H1 (cell line): ENCODE measurements at regions not wholly inside any gene's neighbourhood (a gene's known extent, or its start where the extent isn't known, plus 50 kb on each side); places are given as distances from the start of the nearest gene placed in this dataset.
A peak's percentile ranks its signal among the peaks of the same experiment; 100 is the strongest.

ENCODE experiments used
- CTCF ChIA-PET: fragments of 300-600 bp; sonication (Branson Sonifier 250); formaldehyde crosslinking; loops from one replicate; lab custom pipeline; 2021; ENCODE audit not compliant: partially characterized antibody; lab: Charles Lee
- POLR2A ChIA-PET: fragments of 300-600 bp; sonication (Branson Sonifier 250); formaldehyde crosslinking; loops from one replicate; lab custom pipeline; 2021; ENCODE audit warnings: inconsistent platforms; ENCODE audit not compliant: partially characterized antibody; lab: Charles Lee
- DNase-seq, 2 experiments: peaks; one replicate each; pipeline versions ENCODE4 v3.0.0 to v3.0.0-alpha.2; 2010 to 2022; ENCODE audit warnings: low spot score in 2 of 2, low read depth in 1 of 2, mixed read lengths in 1 of 2
- FAIRE-seq: peaks from 2 replicates; lab custom pipeline; 2011; peaks lifted over from hg19 to GRCh38; lab: Jason Lieb, UNC
- H2AFZ ChIP-seq: 2 replicates; pipeline ENCODE4 v1.8.1; 2012; ENCODE audit warnings: low read length, inconsistent platforms
- H2AK5ac ChIP-seq: 2 replicates; pipeline ENCODE4 v1.6.1; 2013; ENCODE audit warnings: low read depth, low read length
- H2BK120ac ChIP-seq: replicated peaks from 2 replicates; pipeline ENCODE3; 2013; ENCODE audit warnings: low read depth, low read length, inconsistent platforms
- H2BK12ac ChIP-seq: 2 replicates; pipeline ENCODE4 v1.6.1; 2013; ENCODE audit warnings: low read depth, low read length
- H2BK15ac ChIP-seq: 2 replicates; pipeline ENCODE4 v1.6.1; 2013; ENCODE audit warnings: low read length
- H2BK20ac ChIP-seq: 2 replicates; pipeline ENCODE4 v1.6.1; 2013; ENCODE audit warnings: low read length
- H2BK5ac ChIP-seq: 2 replicates; pipeline ENCODE4 v1.6.1; 2013; ENCODE audit warnings: low read depth, low read length
- H3K14ac ChIP-seq: 2 replicates; pipeline ENCODE4 v1.6.1; 2013; ENCODE audit warnings: inconsistent platforms; ENCODE audit not compliant: insufficient read length
- H3K18ac ChIP-seq: 2 replicates; pipeline ENCODE4 v1.6.1; 2013; ENCODE audit warnings: low read length; ENCODE audit errors: extremely low read depth
- H3K23ac ChIP-seq: 2 replicates; pipeline ENCODE4 v1.6.1; 2013; ENCODE audit warnings: inconsistent platforms; ENCODE audit not compliant: insufficient read length
- H3K23me2 ChIP-seq: 2 replicates; pipeline ENCODE4 v1.6.1; 2013; ENCODE audit warnings: low read depth, low read length
- H3K27ac ChIP-seq: 2 replicates; pipeline ENCODE4 v1.6.1; 2011; ENCODE audit warnings: low read depth, low read length, inconsistent platforms
- H3K27me3 ChIP-seq, 4 experiments: replicated peaks in 1 of 4; 1 replicate in 1 of 4; 2 replicates in 3 of 4; pipeline versions ENCODE4 v1.6.1 to v1.8.1; 2011 to 2013; ENCODE audit warnings: low read length in 3 of 4, mild to moderate bottlenecking in 3 of 4, inconsistent platforms in 2 of 4, mixed read lengths in 2 of 4, moderate library complexity in 1 of 4; ENCODE audit not compliant: control insufficient read depth in 3 of 4, insufficient read depth in 3 of 4; ENCODE audit errors: extremely low read depth in 1 of 4
- H3K36me3 ChIP-seq, 4 experiments: 2 replicates each; pipeline versions ENCODE4 v1.6.1 to v1.8.1; 2011 to 2013; ENCODE audit warnings: mild to moderate bottlenecking in 4 of 4, low read length in 3 of 4, moderate library complexity in 2 of 4, control low read depth in 1 of 4, inconsistent platforms in 1 of 4; ENCODE audit not compliant: insufficient read depth in 4 of 4, control insufficient read depth in 2 of 4
- H3K4ac ChIP-seq: replicated peaks from 2 replicates; pipeline ENCODE3; 2013; ENCODE audit warnings: low read length, low read depth, mixed read lengths, inconsistent platforms; ENCODE audit not compliant: insufficient read length
- H3K4me1 ChIP-seq, 4 experiments: replicated peaks in 1 of 4; 1 replicate in 1 of 4; 2 replicates in 3 of 4; pipeline versions ENCODE4 v1.6.1 to v1.8.1; 2011 to 2013; ENCODE audit warnings: low read length in 3 of 4, inconsistent platforms in 2 of 4, mixed read lengths in 1 of 4; ENCODE audit not compliant: insufficient read depth in 4 of 4, control insufficient read depth in 3 of 4
- H3K4me2 ChIP-seq, 2 experiments: 2 replicates each; pipeline versions ENCODE4 v1.6.1 to v1.8.1; 2011 to 2013; ENCODE audit warnings: low read depth in 2 of 2, low read length in 2 of 2, control low read depth in 1 of 2, inconsistent platforms in 1 of 2, mild to moderate bottlenecking in 1 of 2; ENCODE audit not compliant: insufficient read depth in 1 of 2
- H3K4me3 ChIP-seq, 4 experiments: fragments of 200-600, 300-600 bp in 1 of 4; sonication (generic), shearing (Covaris generic), sonication (Bioruptor Twin) in 1 of 4; 2 replicates each; pipeline versions ENCODE4 v1.5.1 to v1.8.1; 2011 to 2016; ENCODE audit warnings: low read length in 4 of 4, low read depth in 3 of 4, control low read depth in 2 of 4, inconsistent platforms in 2 of 4, mild to moderate bottlenecking in 2 of 4, mixed read lengths in 1 of 4, moderate library complexity in 1 of 4; ENCODE audit not compliant: insufficient read depth in 2 of 4; ENCODE audit errors: extremely low read depth in 1 of 4
- H3K56ac ChIP-seq: replicated peaks from 2 replicates; pipeline ENCODE3; 2013; ENCODE audit warnings: low read depth, mild to moderate bottlenecking, mixed read lengths, low read length, inconsistent platforms; ENCODE audit not compliant: insufficient read length
- H3K79me1 ChIP-seq: 2 replicates; pipeline ENCODE4 v1.6.1; 2013; ENCODE audit warnings: low read depth, low read length, control low read depth
- H3K79me2 ChIP-seq, 2 experiments: 2 replicates each; pipeline versions ENCODE4 v1.6.1 to v1.8.1; 2012 to 2013; ENCODE audit warnings: low read length in 2 of 2, mild to moderate bottlenecking in 2 of 2, inconsistent platforms in 1 of 2; ENCODE audit not compliant: insufficient read depth in 2 of 2, control insufficient read depth in 1 of 2
- H3K9ac ChIP-seq, 4 experiments: replicated peaks in 1 of 4; 1 replicate in 1 of 4; 2 replicates in 3 of 4; pipeline versions ENCODE4 v1.6.1 to v1.8.1; 2011 to 2013; ENCODE audit warnings: low read depth in 3 of 4, low read length in 3 of 4, control low read depth in 2 of 4, mild to moderate bottlenecking in 2 of 4, moderate library complexity in 2 of 4, inconsistent platforms in 1 of 4; ENCODE audit errors: extremely low read depth in 1 of 4
- H3K9me3 ChIP-seq, 2 experiments: 2 replicates each; pipeline versions ENCODE4 v1.6.1 to v1.8.1; 2012 to 2013; ENCODE audit warnings: mild to moderate bottlenecking in 2 of 2, moderate library complexity in 2 of 2, control low read depth in 1 of 2, inconsistent platforms in 1 of 2, low read depth in 1 of 2, low read length in 1 of 2, mixed read lengths in 1 of 2; ENCODE audit not compliant: insufficient read depth in 2 of 2
- H4K20me1 ChIP-seq, 2 experiments: replicated peaks in 1 of 2; 2 replicates each; pipeline versions ENCODE3 to v1.8.1; 2011 to 2013; ENCODE audit warnings: inconsistent platforms in 2 of 2, low read length in 2 of 2, mild to moderate bottlenecking in 1 of 2; ENCODE audit not compliant: insufficient read depth in 2 of 2, control insufficient read depth in 1 of 2
- H4K5ac ChIP-seq: 2 replicates; pipeline ENCODE4 v1.6.1; 2013; ENCODE audit warnings: low read length, low read depth, mixed read lengths, inconsistent platforms; ENCODE audit not compliant: insufficient read length
- H4K8ac ChIP-seq: 2 replicates; pipeline ENCODE4 v1.8.0; 2013; ENCODE audit warnings: mild to moderate bottlenecking, moderate library complexity, low read length, inconsistent platforms; ENCODE audit not compliant: insufficient read depth; ENCODE audit errors: extremely low read depth
- H4K91ac ChIP-seq: replicated peaks from 2 replicates; pipeline ENCODE3; 2013; ENCODE audit warnings: low read length, mixed read lengths, inconsistent platforms; ENCODE audit not compliant: insufficient read length
- CBX8 ChIP-seq: fragments of 300-800, 300-1000 bp; sonication (generic); IDR thresholded peaks from 2 replicates; pipeline ENCODE4 v1.7.1; 2016; ENCODE audit warnings: low read depth, low read length, borderline replicate concordance
- HDAC2 ChIP-seq, 2 experiments: fragments of 300-600 bp in 1 of 2; sonication (generic) in 1 of 2; IDR thresholded peaks; 2 replicates each; pipeline ENCODE4 v1.6.1; 2011 to 2012; ENCODE audit warnings: low read depth in 2 of 2, low read length in 2 of 2, mild to moderate bottlenecking in 2 of 2, moderate library complexity in 2 of 2, borderline replicate concordance in 1 of 2, inconsistent platforms in 1 of 2
- KDM1A ChIP-seq: fragments of 200-600, 300-600 bp; sonication (generic); IDR thresholded peaks from 2 replicates; pipeline ENCODE4 v1.7.1; 2016; ENCODE audit warnings: mild to moderate bottlenecking, low read length, borderline replicate concordance
- WGBS, 2 experiments: shearing (Covaris generic) in 1 of 2; methylation state at CpG; one replicate each; pipeline versions ENCODE4 v1.1.6 to v1.1.7; 2013 to 2015; ENCODE audit warnings: low lambda C conversion rate in 2 of 2, mixed read lengths in 2 of 2, inconsistent platforms in 1 of 2, low coverage in 1 of 2, missing lambda C conversion rate in 1 of 2; ENCODE audit not compliant: insufficient replicate concordance in 2 of 2, insufficient coverage in 1 of 2, insufficient read length in 1 of 2; ENCODE audit errors: extremely low coverage in 1 of 2, missing lambda C conversion rate in 1 of 2; 5-methylcytosine and 5-hydroxymethylcytosine counted together

- no peaks in the 10 kb centered on the region for H3K79me2 ChIP-seq
- H3K9ac ChIP-seq: no peak overlapping the region
- H2BK5ac ChIP-seq: no peak overlapping the region
- no peak overlapping the region for H2BK120ac ChIP-seq
- H3K4ac ChIP-seq: no peak overlapping the region
- WGBS, 2 experiments: 83% methylated on average over 8 of the region's 8 CpGs; no CpG with 5 or more reads in 1 of the 2 experiments
- H2BK15ac ChIP-seq: no peak overlapping the region; the same call in 1 of the 2 replicates
- peak in 1 of 2 experiments; percentile 28 for DNase-seq
- ChIA-PET CTCF (interaction anchor here (1.1 kb wide), 1 partner anchor 28 kb away, joined by 3 read pairs; no protein-coding TSS in a partner anchor), POLR2A (no interaction called here)
- no peaks in the 10 kb centered on the region for H3K36me3 ChIP-seq
- no peak overlapping the region for H2BK20ac ChIP-seq
- H2AK5ac ChIP-seq: no peak overlapping the region
- H4K8ac ChIP-seq: no peak overlapping the region
- H3K4me3 ChIP-seq: no peak overlapping the region
- H3K27me3 ChIP-seq: no peaks in the 10 kb centered on the region
- no peak overlapping the region for H3K23ac ChIP-seq
- no peak overlapping the region for H4K91ac ChIP-seq
- TF ChIP-seq KDM1A: peak; percentile 92
- no peak for TF ChIP-seq CBX8
- TF ChIP-seq HDAC2 (IDR thresholded peaks at IDR 0.05; ENCODE audit: borderline replicate concordance in 1 of 2, low read depth in 2 of 2, low read length in 2 of 2): 0 out of 4 replicates have a peak, but pooled peaks of 1 of the 2 experiments have one; percentile 55
- FAIRE-seq: no peak
- H3K4me1 ChIP-seq: 0 out of 7 replicates have a peak, but pooled peaks cover 0 to 1% (median 0%) of the 10 kb centered on the region in 4 experiments
- no peaks in the 10 kb centered on the region for H3K79me1 ChIP-seq
- no peak overlapping the region for H3K27ac ChIP-seq
- no peak overlapping the region for H2AFZ ChIP-seq
- H3K56ac ChIP-seq: no peak overlapping the region
- no peak overlapping the region for H3K18ac ChIP-seq
- H2BK12ac ChIP-seq: no peak overlapping the region
- no peaks in the 10 kb centered on the region for H3K23me2 ChIP-seq
- H3K14ac ChIP-seq: no peak overlapping the region
- no peaks in the 10 kb centered on the region for H4K20me1 ChIP-seq
- H3K4me2 ChIP-seq: no peak overlapping the region; a peak in 1 of 4 replicates
- H4K5ac ChIP-seq: no peak overlapping the region
- peaks cover 0 to 4% of the 10 kb centered on the region in 2 experiments; a peak in 1 of 4 replicates for H3K9me3 ChIP-seq
Measured at GRCh38 chr3:13717222-13717895, 162.5 kb downstream of the WNT7A start.
